Astrocyte of the cerebellum (primary cell): ENCODE measurements at regions not wholly inside any gene's neighbourhood (a gene's known extent, or its start where the extent isn't known, plus 50 kb on each side); places are given as distances from the start of the nearest gene placed in this dataset.
"Not testable (repeated sequence)": the region's sequence is repeated elsewhere in the genome, so short reads cannot be mapped to it uniquely, and the experiment has no call there.

Experiments
- DNase-seq: peaks from one replicate; pipeline ENCODE4 v3.0.0-alpha.2; 2011; ENCODE audit warnings: low read depth
- H3K4me3 ChIP-seq: 2 replicates; pipeline ENCODE4 v1.5.1; 2011; ENCODE audit warnings: mild to moderate bottlenecking, low read depth, low read length, moderate library complexity
- in situ Hi-C: cut with HindIII; loops from 2 replicates; pipeline ENCODE4 v1.10.0; 2017; ENCODE audit warnings: low sequenced_read_pairs
- TF ChIP-seq, protein P1 (sequence below): IDR thresholded peaks from 2 replicates; pipeline ENCODE4 v1.5.1; 2012; ENCODE audit warnings: low read length, low read depth, moderate library complexity, mild to moderate bottlenecking; ENCODE audit errors: missing control alignments

DNA sequence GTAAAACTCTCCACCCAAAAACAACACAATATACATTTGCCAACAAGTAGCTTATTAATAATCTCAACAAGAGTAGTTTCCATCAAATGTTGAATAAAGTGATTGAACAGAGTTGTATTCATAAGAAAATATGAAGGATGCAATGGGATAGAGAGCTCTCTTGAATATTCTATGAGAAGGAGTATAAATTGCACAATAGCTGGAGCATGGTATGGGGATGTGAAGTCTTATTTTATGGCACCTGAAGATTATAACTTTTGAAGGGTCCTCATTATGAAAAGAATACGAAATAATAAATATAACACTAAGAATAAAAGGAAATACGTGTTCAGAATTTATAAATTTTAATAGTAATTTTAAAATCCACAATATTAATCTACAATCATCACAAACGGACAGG lies 1415.1 kb downstream of the KCNT2 start:
- in situ Hi-C loops = no loop called here
- no peak overlapping the region for H3K4me3 ChIP-seq
- TF ChIP-seq, protein P1, sequence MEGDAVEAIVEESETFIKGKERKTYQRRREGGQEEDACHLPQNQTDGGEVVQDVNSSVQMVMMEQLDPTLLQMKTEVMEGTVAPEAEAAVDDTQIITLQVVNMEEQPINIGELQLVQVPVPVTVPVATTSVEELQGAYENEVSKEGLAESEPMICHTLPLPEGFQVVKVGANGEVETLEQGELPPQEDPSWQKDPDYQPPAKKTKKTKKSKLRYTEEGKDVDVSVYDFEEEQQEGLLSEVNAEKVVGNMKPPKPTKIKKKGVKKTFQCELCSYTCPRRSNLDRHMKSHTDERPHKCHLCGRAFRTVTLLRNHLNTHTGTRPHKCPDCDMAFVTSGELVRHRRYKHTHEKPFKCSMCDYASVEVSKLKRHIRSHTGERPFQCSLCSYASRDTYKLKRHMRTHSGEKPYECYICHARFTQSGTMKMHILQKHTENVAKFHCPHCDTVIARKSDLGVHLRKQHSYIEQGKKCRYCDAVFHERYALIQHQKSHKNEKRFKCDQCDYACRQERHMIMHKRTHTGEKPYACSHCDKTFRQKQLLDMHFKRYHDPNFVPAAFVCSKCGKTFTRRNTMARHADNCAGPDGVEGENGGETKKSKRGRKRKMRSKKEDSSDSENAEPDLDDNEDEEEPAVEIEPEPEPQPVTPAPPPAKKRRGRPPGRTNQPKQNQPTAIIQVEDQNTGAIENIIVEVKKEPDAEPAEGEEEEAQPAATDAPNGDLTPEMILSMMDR = no peak
- no peak for DNase-seq

DNA sequence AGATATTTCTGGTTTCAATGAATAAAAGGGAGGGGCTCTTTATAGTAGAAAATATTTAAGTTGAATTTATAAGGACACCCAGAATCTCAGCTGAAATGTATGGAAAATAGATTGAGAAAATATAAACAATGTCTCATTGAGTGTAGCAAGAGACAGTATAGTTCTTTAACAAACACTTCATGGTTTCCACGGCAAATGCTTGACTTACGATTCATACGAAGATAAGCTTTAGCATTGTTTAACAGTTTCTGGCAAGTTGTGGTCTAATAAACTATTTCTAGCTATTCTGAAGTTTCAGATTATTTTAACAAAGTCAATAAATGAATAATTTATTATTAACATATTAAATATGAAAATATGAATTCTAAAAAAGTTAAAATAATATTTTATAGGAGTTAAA lies 1419.4 kb downstream of the KCNT2 start:
- in situ Hi-C loops = no loop called here
- no peak overlapping the region for H3K4me3 ChIP-seq
- DNase-seq = no peak
- TF ChIP-seq, protein P1 = no peak

DNA sequence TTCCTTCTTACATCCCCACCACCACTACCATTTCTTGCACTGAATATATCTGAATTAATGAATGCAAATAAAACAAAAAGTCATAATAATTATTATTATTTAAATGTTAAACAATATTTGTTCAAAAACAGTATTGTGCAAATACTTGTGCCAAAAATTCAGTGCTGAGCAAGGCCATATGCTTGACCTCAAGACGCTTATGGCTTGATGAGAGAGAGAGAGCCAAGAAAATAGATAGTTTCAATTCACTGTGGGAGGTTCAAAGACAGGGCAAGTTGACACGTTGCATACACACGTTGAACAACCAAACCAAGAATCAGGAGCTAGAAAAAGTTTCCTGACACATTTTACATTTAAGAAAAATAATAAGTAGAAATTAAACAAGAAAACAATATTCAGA lies 1421.7 kb downstream of the KCNT2 start:
- DNase-seq = no peak
- TF ChIP-seq, protein P1 = no peak
- in situ Hi-C loops = no loop called here
- H3K4me3 ChIP-seq = no peak overlapping the region

GRCh38 chr1:195185736-195186135 lies 1422.5 kb downstream of the KCNT2 start:
- DNase-seq = no peak
- TF ChIP-seq, protein P1 = no peak
- in situ Hi-C loops = no loop called here
- no peak overlapping the region for H3K4me3 ChIP-seq

- H3K4me3 ChIP-seq = no peak overlapping the region
- TF ChIP-seq, protein P1 = no peak
- in situ Hi-C loops = no loop called here
- DNase-seq = no peak
Measured at GRCh38 chr1:195185321-195185720, 1422.9 kb downstream of the KCNT2 start.

DNA sequence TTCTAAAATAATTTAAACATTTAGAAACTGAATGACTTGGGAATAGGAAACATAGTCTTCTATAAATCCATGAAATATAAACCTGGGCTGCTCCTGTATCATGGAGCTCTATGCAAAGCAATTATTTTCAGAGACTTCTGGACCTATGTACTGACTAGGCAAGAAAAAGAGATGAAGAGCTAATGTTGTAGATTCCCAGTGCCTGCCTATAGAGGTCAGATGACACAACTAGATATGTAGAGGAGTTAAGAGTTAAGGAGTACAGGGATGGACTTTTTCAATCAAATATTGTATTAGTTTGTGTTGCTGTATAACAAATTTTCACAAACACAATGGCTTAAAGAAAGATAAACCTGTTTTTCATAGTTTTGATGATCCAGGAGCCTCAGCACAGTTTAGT lies 1434.5 kb downstream of the KCNT2 start:
- in situ Hi-C loops = no loop called here
- no peak overlapping the region for H3K4me3 ChIP-seq
- TF ChIP-seq, protein P1 = no peak
- DNase-seq = no peak

DNA sequence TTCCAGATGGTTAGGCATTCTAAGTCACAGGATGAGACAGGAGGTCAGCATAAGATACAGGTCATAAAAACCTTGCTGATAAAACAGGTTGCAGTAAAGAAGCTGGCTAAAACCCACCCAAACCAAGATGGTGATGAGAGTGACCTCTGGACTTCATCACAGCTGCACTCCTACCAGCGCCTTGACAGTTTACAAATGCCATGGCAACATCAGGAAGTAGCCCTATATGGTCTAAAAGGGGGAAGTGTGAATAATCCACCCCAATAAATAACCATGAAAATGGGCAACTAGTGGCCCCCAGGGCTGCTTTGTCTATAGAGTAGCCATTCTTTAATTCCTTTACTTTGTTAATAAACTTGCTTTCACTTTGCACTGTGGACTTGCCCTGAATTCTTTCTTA lies 1448.4 kb downstream of the KCNT2 start:
- in situ Hi-C loops, DNase-seq, H3K4me3 ChIP-seq: not testable (repeated sequence)
